GM23338 (cell line): ENCODE measurements at regions not wholly inside any gene's neighbourhood (a gene's known extent, or its start where the extent isn't known, plus 50 kb on each side); places are given as distances from the start of the nearest gene placed in this dataset.

ENCODE experiments used
- ATAC-seq: fragments of 200-7000 bp; cut with Tn5 transposase; 3 replicates; pipeline ENCODE4 v1.9.1; 2020
- DNase-seq: peaks from one replicate; pipeline ENCODE4 v3.0.0-alpha.2; 2015; ENCODE audit warnings: low spot score
- H2AFZ ChIP-seq: fragments of 200-600 bp; sonication (generic); 2 replicates; pipeline ENCODE4 v1.8.0; 2016; ENCODE audit warnings: antibody characterized with exemption, mild to moderate bottlenecking, moderate library complexity
- H3F3A ChIP-seq: fragments of 200-600 bp; sonication (generic); replicated peaks from 2 replicates; pipeline ENCODE4 v1.8.0; 2017; ENCODE audit warnings: antibody characterized with exemption, mixed run types, low read depth
- H3K27ac ChIP-seq: fragments of 200-600 bp; sonication (generic); 2 replicates; pipeline ENCODE4 v1.6.1; 2016; ENCODE audit warnings: low read depth
- H3K27me3 ChIP-seq: fragments of 200-600 bp; sonication (generic); 2 replicates; pipeline ENCODE4 v1.8.0; 2016; ENCODE audit warnings: mild to moderate bottlenecking, mixed run types, moderate library complexity; ENCODE audit not compliant: insufficient read depth
- H3K36me3 ChIP-seq: fragments of 200-600 bp; sonication (generic); 2 replicates; pipeline ENCODE4 v1.8.0; 2016; ENCODE audit warnings: mild to moderate bottlenecking; ENCODE audit not compliant: insufficient read depth
- H3K4me1 ChIP-seq: fragments of 200-600 bp; sonication (generic); 2 replicates; pipeline ENCODE4 v1.8.0; 2016; ENCODE audit warnings: mild to moderate bottlenecking, moderate library complexity; ENCODE audit not compliant: insufficient read depth
- H3K4me2 ChIP-seq: fragments of 200-600 bp; sonication (generic); 2 replicates; pipeline ENCODE4 v1.7.1; 2017; ENCODE audit warnings: mixed run types
- H3K4me3 ChIP-seq: fragments of 200-600 bp; sonication (generic); 2 replicates; pipeline ENCODE4 v1.6.1; 2016; ENCODE audit warnings: mixed run types
- H3K79me2 ChIP-seq: fragments of 200-600 bp; sonication (generic); replicated peaks from 2 replicates; pipeline ENCODE4 v1.8.0; 2017; ENCODE audit warnings: mild to moderate bottlenecking; ENCODE audit not compliant: insufficient read depth
- H3K9me2 ChIP-seq: fragments of 200-600 bp; sonication (generic); 2 replicates; pipeline ENCODE4 v1.8.0; 2017; ENCODE audit not compliant: insufficient read depth
- H4K20me1 ChIP-seq: fragments of 200-600 bp; sonication (generic); replicated peaks from 2 replicates; pipeline ENCODE4 v1.8.0; 2017; ENCODE audit warnings: mild to moderate bottlenecking; ENCODE audit not compliant: insufficient read depth
- H3K27ac Mint-ChIP-seq: 2 replicates; pipeline ENCODE4 v1.8.0; 2020; ENCODE audit warnings: inconsistent platforms, mild to moderate bottlenecking, moderate library complexity, mixed read lengths
- H3K27me3 Mint-ChIP-seq: 3 replicates; pipeline ENCODE4 v1.8.0; 2022; ENCODE audit warnings: low read depth, mild to moderate bottlenecking, moderate library complexity, mixed read lengths, inconsistent platforms; ENCODE audit not compliant: insufficient read depth, poor library complexity
- H3K36me3 Mint-ChIP-seq: 3 replicates; pipeline ENCODE4 v1.8.0; 2021; ENCODE audit warnings: low read depth, mild to moderate bottlenecking, inconsistent platforms, moderate library complexity, mixed read lengths
- H3K4me1 Mint-ChIP-seq: 3 replicates; pipeline ENCODE4 v1.8.0; 2020; ENCODE audit warnings: mild to moderate bottlenecking, inconsistent platforms, mixed read lengths
- H3K4me3 Mint-ChIP-seq: 3 replicates; pipeline ENCODE4 v1.8.0; 2021; ENCODE audit warnings: moderate library complexity, mild to moderate bottlenecking, inconsistent platforms, mixed read lengths
- H3K9me3 Mint-ChIP-seq: 3 replicates; pipeline ENCODE4 v1.8.0; 2020; ENCODE audit warnings: moderate library complexity, mild to moderate bottlenecking, inconsistent platforms, mixed read lengths
- CREB1 ChIP-seq: fragments of 250-450 bp; sonication (Bioruptor Pico); IDR thresholded peaks from 2 replicates; pipeline ENCODE4 v1.5.0; 2020; ENCODE audit warnings: low read depth, mild to moderate bottlenecking, moderate library complexity
- CTCF ChIP-seq, 2 experiments: fragments of 200-600 bp in 1 of 2; sonication (generic) in 1 of 2; conservative IDR thresholded peaks; 2 replicates each; pipeline versions ENCODE4 v1.5.1 to v1.6.1; 2016 to 2017; ENCODE audit warnings: antibody characterized with exemption in 2 of 2, low read depth in 2 of 2, mild to moderate bottlenecking in 2 of 2, moderate library complexity in 1 of 2
- ETS1 ChIP-seq: IDR thresholded peaks from 2 replicates; pipeline ENCODE4 v1.6.1; 2016; ENCODE audit warnings: antibody characterized with exemption
- EZH2 ChIP-seq: fragments of 200-600 bp; sonication (generic); IDR thresholded peaks from one replicate; pipeline ENCODE4 v1.8.0; 2017; ENCODE audit warnings: antibody characterized with exemption, mild to moderate bottlenecking, low read depth; ENCODE audit not compliant: unreplicated experiment
- EZH2phosphoT487 ChIP-seq: fragments of 200-600 bp; sonication (generic); IDR thresholded peaks from one replicate; pipeline ENCODE4 v1.8.1; 2018; ENCODE audit warnings: antibody characterized with exemption; ENCODE audit not compliant: unreplicated experiment
- JUNB ChIP-seq: IDR thresholded peaks from one replicate; pipeline ENCODE4 v1.6.1; 2016; ENCODE audit warnings: antibody characterized with exemption; ENCODE audit not compliant: unreplicated experiment
- NANOG ChIP-seq: IDR thresholded peaks from 2 replicates; pipeline ENCODE4 v1.6.1; 2016; ENCODE audit warnings: antibody characterized with exemption, borderline replicate concordance
- POLR2AphosphoS5 ChIP-seq: IDR thresholded peaks from 2 replicates; pipeline ENCODE4 v1.6.1; 2016; ENCODE audit warnings: antibody characterized with exemption, low read depth
- STAT1 ChIP-seq: IDR thresholded peaks from one replicate; pipeline ENCODE4 v1.6.1; 2016; ENCODE audit warnings: antibody characterized with exemption; ENCODE audit not compliant: unreplicated experiment
- ZNF114 ChIP-seq: fragments of 250-450 bp; sonication (Bioruptor Pico); IDR thresholded peaks from 2 replicates; pipeline ENCODE4 v1.5.0; 2020; ENCODE audit warnings: mild to moderate bottlenecking, moderate library complexity
- ZNF331 ChIP-seq: fragments of 250-450 bp; sonication (Bioruptor Pico); IDR thresholded peaks from 2 replicates; pipeline ENCODE4 v1.5.0; 2020; ENCODE audit warnings: low read depth, mild to moderate bottlenecking, moderate library complexity
- TF ChIP-seq, protein P1 (sequence below): fragments of 250-450 bp; sonication (Bioruptor Pico); IDR thresholded peaks from 2 replicates; pipeline ENCODE4 v1.5.0; 2020; ENCODE audit warnings: mild to moderate bottlenecking, moderate library complexity
- TF ChIP-seq, protein P2 (sequence below): IDR thresholded peaks from one replicate; pipeline ENCODE4 v1.6.1; 2018; ENCODE audit warnings: antibody characterized with exemption; ENCODE audit not compliant: unreplicated experiment

GRCh38 chr4:108433832-108434231 lies 186.5 kb upstream of the RPL34 start:
- no peaks in the 10 kb centered on the region for H3K4me1 ChIP-seq
- H3K4me1 Mint-ChIP-seq, result no peaks in the 10 kb centered on the region
- H3K9me2 ChIP-seq, result no peaks in the 10 kb centered on the region
- no peaks in the 10 kb centered on the region for H3K79me2 ChIP-seq
- no peak overlapping the region for H3K27ac Mint-ChIP-seq
- H4K20me1 ChIP-seq, result no peaks in the 10 kb centered on the region; the same call in 1 of the 2 replicates
- ATAC-seq, result no peak
- no peak overlapping the region for H3K4me3 Mint-ChIP-seq
- H3K4me3 ChIP-seq, result no peak overlapping the region
- H3K27ac ChIP-seq, result no peak overlapping the region
- no peaks in the 10 kb centered on the region for H3K27me3 Mint-ChIP-seq
- peaks cover 6% of the 10 kb centered on the region; the same call in 2 of the 3 replicates for H3K9me3 Mint-ChIP-seq
- no peak for DNase-seq
- no peak for TF ChIP-seq ETS1
- TF ChIP-seq JUNB, result no peak
- TF ChIP-seq NANOG, result no peak
- TF ChIP-seq, protein P1, sequence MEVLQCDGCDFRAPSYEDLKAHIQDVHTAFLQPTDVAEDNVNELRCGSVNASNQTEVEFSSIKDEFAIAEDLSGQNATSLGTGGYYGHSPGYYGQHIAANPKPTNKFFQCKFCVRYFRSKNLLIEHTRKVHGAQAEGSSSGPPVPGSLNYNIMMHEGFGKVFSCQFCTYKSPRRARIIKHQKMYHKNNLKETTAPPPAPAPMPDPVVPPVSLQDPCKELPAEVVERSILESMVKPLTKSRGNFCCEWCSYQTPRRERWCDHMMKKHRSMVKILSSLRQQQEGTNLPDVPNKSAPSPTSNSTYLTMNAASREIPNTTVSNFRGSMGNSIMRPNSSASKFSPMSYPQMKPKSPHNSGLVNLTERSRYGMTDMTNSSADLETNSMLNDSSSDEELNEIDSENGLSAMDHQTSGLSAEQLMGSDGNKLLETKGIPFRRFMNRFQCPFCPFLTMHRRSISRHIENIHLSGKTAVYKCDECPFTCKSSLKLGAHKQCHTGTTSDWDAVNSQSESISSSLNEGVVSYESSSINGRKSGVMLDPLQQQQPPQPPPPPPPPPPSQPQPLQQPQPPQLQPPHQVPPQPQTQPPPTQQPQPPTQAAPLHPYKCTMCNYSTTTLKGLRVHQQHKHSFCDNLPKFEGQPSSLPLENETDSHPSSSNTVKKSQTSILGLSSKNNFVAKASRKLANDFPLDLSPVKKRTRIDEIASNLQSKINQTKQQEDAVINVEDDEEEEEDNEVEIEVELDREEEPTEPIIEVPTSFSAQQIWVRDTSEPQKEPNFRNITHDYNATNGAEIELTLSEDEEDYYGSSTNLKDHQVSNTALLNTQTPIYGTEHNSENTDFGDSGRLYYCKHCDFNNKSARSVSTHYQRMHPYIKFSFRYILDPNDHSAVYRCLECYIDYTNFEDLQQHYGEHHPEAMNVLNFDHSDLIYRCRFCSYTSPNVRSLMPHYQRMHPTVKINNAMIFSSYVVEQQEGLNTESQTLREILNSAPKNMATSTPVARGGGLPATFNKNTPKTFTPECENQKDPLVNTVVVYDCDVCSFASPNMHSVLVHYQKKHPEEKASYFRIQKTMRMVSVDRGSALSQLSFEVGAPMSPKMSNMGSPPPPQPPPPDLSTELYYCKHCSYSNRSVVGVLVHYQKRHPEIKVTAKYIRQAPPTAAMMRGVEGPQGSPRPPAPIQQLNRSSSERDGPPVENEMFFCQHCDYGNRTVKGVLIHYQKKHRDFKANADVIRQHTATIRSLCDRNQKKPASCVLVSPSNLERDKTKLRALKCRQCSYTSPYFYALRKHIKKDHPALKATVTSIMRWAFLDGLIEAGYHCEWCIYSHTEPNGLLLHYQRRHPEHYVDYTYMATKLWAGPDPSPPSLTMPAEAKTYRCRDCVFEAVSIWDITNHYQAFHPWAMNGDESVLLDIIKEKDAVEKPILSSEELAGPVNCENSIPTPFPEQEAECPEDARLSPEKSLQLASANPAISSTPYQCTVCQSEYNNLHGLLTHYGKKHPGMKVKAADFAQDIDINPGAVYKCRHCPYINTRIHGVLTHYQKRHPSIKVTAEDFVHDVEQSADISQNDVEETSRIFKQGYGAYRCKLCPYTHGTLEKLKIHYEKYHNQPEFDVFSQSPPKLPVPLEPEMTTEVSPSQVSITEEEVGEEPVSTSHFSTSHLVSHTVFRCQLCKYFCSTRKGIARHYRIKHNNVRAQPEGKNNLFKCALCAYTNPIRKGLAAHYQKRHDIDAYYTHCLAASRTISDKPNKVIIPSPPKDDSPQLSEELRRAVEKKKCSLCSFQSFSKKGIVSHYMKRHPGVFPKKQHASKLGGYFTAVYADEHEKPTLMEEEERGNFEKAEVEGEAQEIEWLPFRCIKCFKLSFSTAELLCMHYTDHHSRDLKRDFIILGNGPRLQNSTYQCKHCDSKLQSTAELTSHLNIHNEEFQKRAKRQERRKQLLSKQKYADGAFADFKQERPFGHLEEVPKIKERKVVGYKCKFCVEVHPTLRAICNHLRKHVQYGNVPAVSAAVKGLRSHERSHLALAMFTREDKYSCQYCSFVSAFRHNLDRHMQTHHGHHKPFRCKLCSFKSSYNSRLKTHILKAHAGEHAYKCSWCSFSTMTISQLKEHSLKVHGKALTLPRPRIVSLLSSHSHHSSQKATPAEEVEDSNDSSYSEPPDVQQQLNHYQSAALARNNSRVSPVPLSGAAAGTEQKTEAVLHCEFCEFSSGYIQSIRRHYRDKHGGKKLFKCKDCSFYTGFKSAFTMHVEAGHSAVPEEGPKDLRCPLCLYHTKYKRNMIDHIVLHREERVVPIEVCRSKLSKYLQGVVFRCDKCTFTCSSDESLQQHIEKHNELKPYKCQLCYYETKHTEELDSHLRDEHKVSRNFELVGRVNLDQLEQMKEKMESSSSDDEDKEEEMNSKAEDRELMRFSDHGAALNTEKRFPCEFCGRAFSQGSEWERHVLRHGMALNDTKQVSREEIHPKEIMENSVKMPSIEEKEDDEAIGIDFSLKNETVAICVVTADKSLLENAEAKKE (CRISPR knock-in tag), result no peak
- no peak for TF ChIP-seq EZH2phosphoT487
- TF ChIP-seq ZNF114 (CRISPR knock-in tag), result no peak
- no peak for TF ChIP-seq POLR2AphosphoS5
- no peak for TF ChIP-seq EZH2
- TF ChIP-seq CREB1, result no peak
- no peak for TF ChIP-seq STAT1
- no peak for TF ChIP-seq ZNF331 (CRISPR knock-in tag)
- TF ChIP-seq, protein P2, sequence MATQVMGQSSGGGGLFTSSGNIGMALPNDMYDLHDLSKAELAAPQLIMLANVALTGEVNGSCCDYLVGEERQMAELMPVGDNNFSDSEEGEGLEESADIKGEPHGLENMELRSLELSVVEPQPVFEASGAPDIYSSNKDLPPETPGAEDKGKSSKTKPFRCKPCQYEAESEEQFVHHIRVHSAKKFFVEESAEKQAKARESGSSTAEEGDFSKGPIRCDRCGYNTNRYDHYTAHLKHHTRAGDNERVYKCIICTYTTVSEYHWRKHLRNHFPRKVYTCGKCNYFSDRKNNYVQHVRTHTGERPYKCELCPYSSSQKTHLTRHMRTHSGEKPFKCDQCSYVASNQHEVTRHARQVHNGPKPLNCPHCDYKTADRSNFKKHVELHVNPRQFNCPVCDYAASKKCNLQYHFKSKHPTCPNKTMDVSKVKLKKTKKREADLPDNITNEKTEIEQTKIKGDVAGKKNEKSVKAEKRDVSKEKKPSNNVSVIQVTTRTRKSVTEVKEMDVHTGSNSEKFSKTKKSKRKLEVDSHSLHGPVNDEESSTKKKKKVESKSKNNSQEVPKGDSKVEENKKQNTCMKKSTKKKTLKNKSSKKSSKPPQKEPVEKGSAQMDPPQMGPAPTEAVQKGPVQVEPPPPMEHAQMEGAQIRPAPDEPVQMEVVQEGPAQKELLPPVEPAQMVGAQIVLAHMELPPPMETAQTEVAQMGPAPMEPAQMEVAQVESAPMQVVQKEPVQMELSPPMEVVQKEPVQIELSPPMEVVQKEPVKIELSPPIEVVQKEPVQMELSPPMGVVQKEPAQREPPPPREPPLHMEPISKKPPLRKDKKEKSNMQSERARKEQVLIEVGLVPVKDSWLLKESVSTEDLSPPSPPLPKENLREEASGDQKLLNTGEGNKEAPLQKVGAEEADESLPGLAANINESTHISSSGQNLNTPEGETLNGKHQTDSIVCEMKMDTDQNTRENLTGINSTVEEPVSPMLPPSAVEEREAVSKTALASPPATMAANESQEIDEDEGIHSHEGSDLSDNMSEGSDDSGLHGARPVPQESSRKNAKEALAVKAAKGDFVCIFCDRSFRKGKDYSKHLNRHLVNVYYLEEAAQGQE, result no peak
- TF ChIP-seq CTCF (conservative IDR thresholded peaks at IDR 0.05; ENCODE audit: low read depth in 2 of 2), result no peak
- no peaks in the 10 kb centered on the region for H3F3A ChIP-seq
- no peaks in the 10 kb centered on the region for H3K27me3 ChIP-seq
- H3K4me2 ChIP-seq, result no peak overlapping the region
- no peaks in the 10 kb centered on the region for H3K36me3 Mint-ChIP-seq
- H2AFZ ChIP-seq, result no peak overlapping the region
- H3K36me3 ChIP-seq, result no peaks in the 10 kb centered on the region
